HG02588 (cell line): ENCODE measurements at regions not wholly inside any gene's neighbourhood (a gene's known extent, or its start where the extent isn't known, plus 50 kb on each side); places are given as distances from the start of the nearest gene placed in this dataset.
"Not testable (repeated sequence)": the region's sequence is repeated elsewhere in the genome, so short reads cannot be mapped to it uniquely, and the experiment has no call there.

ENCODE experiments used
- ATAC-seq: cut with Tn5 transposase; IDR thresholded peaks from one replicate; pipeline ENCODE4 v1.9.1; 2021; ENCODE audit warnings: mild to moderate bottlenecking, moderate library complexity; ENCODE audit not compliant: unreplicated experiment

DNA sequence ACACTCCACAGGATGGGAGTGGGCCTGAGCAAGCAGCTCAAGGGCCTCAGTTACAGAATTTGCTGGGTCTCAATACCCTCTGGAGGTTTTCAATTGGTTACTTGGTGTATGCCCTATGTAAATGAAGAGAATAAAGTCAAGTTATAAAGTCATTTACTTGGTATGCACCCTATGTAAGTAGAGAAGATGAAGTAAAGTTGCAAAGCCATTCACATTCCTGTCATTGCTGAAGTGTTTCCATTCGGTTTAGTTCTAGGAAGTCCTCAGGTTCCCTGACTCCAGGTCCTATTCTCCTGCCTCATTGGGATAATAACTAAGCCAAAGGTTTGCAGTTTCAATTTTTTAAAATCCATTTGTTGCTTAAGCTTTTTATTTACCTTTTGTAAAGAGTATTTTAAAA is 272.6 kb upstream of the NPSR1 start:
- no peak for ATAC-seq

DNA sequence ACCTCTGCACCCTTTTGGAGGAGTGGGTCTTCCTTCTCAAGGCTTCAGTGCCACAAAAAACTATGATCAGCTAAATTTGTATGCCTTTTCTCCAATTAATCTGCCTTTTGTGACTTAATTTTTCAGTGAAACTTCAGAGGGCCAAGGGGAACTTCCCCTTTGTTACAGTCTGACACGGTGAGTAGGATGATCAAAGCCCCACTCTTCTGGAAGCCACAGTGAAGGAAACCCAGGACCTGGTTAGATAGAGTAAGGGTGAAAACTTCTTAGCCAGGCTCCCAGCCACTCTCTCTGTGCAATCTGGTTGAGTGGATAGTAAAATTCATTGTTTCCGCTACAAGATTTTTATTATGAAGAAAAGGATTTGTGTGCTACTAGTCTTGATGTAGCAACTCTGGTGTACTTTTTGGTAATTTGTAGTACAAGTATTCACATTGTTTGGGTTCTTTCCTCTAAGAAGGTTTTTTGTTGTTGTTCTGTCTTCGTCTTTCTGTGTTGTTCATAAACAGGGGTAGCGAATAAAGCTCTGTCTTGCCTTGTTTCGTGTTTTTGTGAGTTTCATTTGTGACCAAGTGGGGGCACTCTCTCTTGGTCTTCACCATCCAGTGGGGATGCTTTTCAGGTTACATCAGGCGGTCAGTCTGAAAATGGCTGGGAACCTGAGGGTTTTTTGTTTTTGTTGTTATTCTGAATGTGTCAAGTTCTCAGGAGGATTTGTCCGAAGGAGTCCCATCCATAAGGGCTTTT is 268.5 kb upstream of the NPSR1 start:
- ATAC-seq: no peak

DNA sequence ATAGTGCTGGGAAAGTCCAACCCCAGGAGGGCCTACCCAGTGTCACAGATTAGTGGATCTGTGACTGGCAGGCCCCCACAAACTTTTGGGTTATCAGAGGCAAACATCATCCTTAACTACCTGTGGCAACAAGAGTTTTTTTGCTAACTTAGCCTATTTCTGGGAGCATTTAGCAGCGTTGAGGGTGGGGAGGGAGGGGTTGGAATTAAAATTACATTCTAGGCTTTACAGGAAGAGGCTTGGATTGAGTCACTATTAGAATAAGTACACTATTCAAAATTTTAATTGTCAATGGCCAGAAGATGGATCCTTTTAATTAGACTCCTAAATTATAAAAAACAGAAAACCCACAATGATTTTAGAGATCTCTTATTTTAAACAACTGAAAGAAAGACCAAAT is 267.9 kb upstream of the NPSR1 start:
- ATAC-seq: no peak

DNA sequence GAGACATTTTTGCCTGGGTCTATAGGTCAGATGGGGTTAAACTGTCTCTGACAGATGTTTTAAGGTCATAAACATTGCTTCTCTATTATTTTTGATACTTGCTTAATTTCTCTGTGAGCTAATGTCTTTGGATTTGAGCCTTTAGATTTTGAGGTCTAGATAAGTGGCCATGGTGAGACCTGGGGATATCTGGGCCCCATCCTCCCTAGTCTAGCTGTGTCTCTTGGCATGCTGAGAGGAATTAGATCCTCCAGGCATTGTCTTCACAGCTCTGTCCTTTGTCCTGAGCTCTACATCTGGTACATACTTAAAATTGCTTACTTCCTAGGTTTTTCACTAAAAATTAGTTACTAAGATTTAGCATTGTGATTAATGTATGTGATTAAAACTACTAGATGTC is 265.0 kb upstream of the NPSR1 start:
- ATAC-seq: no peak

DNA sequence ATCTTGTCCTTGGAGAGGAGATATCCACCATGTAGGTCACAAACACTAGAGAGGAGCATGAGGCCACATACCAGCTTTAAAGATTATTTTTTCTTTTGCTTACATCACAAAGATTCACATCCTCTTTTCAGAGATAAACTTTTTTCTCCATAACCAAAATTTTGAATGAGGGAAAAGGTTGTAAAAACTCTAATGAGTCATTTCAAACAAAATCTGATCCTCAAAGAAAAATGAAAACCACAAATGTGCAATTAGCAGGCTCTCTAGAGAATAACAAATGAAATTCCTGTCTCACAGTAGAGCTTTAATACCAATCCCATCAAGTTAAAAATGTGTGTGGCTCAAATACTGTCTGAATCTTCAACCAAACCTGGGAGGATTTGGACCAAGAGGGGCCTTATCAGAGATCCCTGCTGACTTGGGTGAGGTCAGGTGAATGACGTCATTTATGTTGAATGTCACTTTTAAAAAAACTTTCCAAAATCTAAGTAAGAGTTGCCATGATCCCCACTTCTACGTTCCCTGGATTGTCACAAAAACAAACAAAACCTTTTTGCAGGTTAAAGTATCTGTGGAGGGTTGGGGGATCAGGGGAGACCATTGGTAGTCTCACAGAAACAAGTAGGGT is 261.5 kb upstream of the NPSR1 start:
- ATAC-seq: no peak

DNA sequence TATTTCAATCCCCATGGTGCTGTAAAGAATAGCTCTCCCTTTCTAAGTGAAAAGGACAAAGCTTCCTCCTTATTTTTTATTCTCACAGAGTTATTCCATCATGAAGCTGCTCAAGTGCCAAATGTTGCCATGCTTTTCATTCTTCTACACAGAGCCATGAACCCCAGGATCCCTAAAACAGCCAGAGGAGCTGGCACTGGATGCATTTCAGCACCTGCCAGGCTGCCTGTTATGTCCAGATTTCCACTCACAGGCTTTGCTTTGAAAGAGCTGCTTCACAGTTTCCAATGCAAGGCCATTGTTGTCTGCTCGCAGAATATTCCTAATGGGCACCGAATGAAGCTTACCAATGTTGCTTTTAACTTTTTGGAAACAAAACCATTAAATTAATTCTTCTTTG is 256.2 kb upstream of the NPSR1 start:
- no peak for ATAC-seq

DNA sequence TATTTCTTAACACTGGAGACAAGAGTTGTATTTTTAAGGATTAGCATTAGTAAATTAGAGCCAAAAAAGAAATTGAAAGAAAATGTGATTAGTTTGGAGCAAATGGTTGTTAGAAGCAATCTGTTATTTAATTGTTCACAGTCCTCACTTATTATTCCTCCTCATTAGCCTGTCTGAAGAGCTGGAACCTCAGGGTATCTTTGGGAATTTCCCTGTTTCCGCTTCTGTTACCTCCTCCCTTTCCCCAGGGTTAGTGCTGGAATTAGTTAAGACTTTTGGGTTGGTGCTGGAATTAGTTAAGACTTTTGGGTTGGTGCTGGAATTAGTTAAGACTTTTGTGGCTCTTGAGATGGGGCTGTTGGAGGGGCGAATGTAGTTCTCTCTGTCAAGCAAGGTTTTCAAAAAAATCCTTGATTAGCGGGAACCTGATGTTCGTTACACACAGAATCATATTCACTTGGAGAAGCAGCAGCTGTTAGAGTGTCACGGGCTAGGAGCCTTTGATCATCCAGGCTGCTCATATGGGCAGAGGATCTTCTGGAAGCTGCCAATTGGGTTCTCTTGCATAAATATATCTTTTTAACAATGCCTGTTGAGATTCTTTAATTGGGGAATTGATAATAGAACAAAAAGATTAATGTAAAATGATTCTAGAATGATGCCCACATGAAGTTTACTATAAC is 251.0 kb upstream of the NPSR1 start:
- ATAC-seq: no peak

DNA sequence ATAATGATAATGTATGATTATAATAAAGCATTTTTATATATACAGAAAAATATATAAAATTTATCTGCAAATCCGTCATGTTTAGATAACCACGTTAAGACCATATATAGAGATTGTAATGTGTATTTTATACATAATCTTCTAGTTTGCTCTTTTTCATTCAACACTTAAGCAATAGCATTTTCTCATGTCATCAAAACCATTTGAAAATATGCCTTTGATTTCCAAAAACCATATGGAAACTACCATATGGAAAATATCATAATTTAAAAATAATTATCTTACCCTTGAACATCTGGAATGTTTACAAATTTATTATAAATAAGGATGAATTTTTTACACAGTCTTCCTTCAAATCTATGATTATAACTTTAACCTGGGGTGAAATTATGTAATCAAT is 250.4 kb upstream of the NPSR1 start:
- ATAC-seq: no peak

DNA sequence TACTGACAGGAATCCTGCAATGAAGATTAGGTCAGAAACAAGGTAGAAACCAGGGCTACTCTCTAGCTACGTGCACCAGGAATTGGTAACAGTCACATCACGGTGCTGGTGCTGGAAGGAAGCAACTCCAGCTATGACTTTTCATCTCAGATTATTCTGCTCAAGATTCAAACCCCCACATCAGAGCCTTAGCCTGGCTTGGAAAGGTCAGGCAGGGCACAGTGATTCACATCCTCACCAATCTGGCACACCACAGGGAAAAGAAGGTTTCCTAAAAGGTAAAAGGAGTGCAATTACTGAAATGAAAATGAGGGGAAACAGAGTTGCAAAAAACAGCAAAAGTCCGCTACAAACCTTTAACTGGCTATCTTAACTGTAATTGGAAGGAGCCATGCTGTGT is 240.2 kb upstream of the NPSR1 start:
- no peak for ATAC-seq

DNA sequence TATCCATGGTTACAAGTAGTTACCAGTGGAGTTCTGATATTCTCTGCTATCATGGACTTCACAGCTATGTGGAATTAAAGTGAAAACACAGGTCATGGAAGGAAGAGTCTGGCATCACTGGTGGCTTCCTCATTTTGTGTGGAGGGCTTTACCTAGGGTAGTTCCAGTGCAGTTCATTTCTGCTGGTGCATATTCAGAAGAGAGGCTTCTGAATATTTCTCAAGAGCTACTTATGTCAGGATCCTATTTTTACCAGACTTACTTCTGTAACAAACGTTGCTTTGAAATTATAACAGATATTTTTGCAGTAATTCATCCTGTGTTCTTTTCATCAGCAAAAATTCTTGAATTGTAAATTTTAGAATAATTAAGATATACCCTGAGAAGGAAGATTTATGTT is 236.5 kb upstream of the NPSR1 start:
- no peak for ATAC-seq

DNA sequence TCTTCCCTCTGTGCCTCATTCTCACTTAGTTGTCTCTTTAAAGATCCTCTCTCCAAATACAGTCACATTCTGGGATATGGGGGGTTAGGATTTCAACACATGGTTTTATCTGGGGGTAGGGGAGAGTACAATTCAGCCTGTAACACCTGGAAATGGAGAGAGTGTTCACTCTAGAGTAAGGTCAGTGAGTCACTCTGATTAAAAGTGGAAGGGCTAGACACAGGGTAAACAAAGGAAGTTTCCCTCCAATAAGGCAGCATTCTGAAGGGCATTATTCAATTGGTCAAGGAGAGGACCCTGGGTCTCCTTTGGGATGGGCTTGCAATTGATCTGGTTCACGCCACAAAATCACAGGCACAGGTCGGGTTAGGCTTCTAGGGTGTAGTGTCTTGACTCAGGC is 232.8 kb upstream of the NPSR1 start:
- no peak for ATAC-seq

DNA sequence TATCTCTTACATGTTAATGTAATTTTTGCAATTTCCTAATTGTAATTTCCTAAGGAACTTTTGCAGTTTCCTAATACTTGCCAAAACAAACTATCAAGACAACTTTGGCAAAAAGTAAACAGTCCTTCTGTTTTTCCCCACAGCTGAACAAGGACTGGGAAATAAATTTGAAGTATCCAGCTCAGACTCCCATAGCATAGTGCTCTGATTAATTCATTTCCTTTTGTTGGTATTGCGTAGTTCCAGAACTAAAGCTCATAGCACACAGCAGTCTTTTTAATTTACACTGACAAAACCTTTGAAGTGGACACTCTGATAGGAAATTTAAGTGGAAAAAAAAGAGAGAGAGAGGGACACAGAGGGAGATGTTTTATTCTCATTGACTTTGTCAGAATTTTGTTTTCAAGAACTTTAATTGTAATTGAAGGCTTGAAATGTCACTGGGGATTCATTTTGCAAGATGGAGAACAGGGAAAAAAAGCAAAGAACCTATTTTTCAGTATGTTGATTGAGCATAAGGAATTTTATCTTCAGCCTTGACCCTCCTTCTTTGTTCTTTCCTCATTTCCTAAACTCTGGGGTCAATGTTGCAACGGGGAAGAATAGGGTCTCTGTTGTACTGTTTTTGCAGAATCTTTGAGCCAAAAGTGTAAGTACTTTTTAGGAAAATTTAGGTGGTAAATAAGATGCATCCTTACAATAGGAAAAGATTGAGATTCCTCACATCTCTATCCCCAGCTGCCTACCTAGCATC is 232.2 kb upstream of the NPSR1 start:
- ATAC-seq: no peak

DNA sequence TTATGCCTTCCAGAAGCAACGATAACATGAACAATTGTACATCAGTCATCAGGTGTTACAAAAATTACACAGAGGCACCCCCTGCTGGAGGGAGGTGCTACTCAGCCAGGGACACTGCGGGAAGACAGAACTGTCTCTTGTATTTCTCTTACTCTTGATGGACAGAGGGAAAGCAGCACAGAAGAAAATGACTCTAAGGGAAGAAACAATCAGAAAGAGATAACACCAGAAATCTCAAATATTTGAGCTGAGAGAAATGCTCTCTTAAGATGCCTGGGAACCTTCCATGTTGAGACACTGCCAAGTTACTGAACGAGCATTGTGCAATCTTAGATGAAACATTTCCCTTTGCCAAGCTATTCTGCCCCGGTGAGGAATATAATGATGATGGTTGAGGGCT is 227.6 kb upstream of the NPSR1 start:
- ATAC-seq: no peak

DNA sequence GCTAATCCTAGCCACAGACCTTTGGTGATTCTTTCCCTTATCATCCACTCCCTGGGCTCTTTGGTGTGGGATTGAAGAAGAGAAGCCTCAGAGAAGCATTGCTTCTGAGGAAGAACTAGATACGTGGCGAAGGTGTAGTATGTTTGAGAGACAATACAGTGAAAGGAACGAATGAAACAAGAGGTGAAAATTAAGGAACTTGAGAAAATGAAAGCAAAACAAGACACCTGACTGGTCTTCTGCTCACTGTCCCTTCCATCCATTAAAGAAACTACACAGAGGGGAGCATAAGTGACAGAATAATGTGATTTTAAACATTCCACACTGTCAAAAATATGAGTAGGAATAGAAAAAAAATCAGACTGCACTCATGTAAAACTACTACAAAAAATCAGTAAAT is 219.6 kb upstream of the NPSR1 start:
- ATAC-seq: no peak

DNA sequence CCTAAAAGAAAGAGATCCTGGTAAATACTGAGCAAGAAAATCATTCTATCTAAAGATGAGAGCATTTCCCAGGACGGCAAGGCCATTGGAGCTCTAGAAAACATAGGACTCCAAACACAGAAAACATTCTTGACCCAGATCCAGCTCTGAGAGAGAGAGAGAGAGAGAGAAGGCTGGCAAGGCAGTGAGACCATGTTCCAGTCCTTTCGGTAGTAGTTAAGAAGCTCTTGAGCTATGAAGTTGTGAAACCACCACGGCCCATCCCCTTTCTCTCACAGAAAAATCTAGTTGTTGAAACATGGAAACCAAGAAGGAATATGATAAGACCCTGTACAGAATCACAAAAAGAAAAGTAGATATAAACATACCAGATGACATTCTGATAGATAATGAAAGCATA is 212.4 kb upstream of the NPSR1 start:
- no peak for ATAC-seq

DNA sequence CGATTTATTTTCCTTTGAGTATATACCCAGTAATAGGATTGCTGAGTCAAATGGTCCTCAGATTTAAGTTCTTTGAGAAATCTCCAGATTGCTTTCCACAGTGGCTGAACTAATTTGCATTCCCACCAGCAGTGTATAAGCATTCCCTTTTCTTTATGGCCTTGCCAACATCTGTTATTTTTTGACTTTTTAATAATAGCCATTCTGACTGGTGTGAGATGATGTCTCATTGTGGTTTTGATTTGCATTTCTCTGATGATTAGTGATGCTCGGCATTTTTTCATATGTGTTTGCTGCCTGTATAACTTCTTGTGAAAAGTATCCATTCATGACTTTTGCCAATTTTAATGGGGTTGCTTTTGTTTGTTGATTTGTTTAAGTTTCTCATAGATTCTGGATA is 209.5 kb upstream of the NPSR1 start:
- ATAC-seq: not testable (repeated sequence)

DNA sequence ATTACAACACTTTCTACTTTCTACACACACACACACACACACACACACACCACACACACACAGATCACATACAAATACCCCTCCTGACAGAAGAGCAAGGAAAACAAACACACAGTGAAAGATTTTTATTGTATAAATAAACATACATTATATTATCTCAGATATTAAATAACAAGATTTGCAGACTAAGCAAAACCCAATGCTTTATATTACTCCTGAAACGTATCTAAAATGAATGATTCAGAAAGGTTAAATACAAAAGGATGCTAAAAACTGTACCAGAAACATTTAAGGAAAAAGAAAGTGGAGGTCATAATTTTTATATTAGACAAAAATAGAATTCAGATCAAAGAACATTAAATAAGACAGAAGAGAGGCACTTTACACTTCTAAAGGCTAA is 208.3 kb upstream of the NPSR1 start:
- ATAC-seq: no peak

DNA sequence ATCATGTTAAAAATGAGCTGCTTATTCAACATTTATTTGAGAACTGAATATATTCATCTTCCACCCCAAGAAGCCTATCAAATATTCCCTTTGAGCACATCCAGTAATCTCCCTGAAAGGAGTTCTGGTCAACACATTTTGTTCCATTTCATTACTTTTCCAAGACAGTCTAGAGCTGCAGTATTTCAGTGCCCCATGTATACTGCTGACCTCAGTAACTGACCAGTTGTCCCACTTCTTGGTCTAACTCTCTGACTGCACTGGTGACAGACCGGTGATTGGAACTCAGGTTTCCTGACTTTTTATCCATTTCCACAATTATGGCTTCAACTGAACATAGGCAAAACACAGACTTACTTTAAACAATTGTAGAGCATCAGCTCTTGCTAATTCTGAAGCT is 206.8 kb upstream of the NPSR1 start:
- ATAC-seq: no peak

DNA sequence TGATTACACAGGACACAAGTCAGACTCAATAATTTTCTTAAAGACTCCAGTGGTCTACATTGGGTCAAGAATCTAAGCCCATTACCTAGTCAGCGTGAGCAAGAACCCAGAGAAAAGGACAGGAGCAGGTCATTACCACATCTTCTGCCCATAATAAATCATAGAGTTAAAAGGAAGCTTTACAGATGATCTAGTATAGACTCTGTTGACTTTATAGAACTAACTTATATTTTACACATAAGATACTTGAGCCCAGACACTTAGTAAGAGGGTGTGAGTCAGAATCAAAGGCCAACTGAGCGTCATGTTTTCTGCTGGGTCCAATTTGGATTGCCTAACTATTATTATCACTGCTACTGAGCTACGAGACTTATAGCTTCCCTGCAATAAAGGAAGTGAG is 206.1 kb upstream of the NPSR1 start:
- no peak for ATAC-seq

DNA sequence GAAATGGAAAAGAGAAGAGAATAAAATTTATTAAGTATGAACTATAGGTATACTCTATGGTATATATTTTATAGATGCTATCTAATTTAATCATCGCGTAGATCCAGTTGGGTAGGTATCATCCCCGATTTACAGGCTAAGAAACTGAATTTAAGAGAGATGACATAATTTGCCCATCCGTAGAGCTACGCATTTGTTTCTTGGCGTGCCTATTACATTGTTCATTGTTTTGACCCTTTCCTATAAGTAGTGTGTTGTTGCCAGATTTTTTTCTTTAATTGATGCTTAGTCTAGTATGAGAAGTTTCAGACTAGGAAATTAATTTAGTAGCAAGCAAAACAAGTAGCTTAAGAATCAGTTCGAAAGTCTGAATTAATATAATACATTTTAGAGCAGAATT is 205.7 kb upstream of the NPSR1 start:
- ATAC-seq: no peak

DNA sequence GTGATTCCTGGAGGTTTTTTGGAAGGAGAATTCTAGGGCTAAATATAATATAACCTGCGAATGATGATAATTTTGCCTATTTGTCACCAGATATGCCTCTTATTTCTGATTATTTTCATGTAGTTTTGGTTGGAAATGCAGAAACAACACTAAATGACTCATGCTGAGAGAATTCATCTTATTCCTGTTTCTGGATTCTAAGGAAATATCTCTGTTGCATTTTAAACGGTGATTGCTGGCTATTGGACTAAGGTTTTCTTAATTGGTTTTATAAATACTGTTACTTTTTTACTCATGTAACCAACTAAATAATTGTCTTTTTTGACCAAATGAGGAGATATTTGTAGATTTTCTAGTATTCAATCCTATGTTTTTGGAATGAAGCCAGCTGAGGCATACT is 204.9 kb upstream of the NPSR1 start:
- no peak for ATAC-seq

DNA sequence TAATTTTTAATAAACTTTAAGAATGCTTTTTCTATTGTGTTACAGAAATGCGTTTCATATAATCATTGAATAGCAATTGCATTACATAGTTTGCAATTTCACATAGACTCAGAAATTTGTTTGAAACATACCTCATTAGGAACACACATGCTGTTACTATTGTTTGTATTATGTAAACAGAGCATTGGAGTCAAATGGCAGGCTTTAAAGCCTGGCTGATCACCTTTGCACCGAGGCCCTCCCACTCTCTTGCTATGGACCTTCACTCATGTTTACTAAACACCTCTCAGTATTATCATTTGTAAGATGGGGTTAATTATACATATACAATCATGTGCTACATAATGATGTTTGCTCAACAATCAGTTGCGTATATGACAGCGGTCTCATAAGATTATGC is 203.6 kb upstream of the NPSR1 start:
- no peak for ATAC-seq
